Amygdala (tissue), 56 donors: ENCODE measurements at regions not wholly inside any gene's neighbourhood (a gene's known extent, or its start where the extent isn't known, plus 50 kb on each side); places are given as distances from the start of the nearest gene placed in this dataset.
"Not testable (repeated sequence)": the region's sequence is repeated elsewhere in the genome, so short reads cannot be mapped to it uniquely, and the experiment has no call there.

Experiments used
- DNase-seq, 56 donors: peaks; one replicate each; lab custom pipeline; 2025; lab: John Stamatoyannopoulos, UW

DNA sequence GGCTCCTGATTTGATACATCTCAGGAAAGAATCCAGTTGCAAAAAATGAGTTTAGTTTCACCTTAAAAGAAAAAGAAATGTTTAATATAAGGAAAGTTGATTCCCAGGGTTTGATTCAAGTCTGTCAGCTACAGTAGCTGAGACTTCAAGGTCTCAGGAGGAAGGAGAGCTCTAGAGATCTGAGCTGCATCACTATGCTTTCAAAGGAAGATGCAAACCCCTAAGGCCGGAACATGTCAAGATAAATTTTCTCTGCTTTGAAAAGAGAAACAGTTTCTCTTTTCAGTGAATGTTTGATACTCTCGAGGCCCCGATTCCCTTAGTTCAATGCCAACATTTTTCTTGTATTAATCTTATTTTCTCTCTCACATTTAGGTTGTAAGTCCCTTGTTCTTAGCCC is 128.6 kb downstream of the RGPD3 start:
- DNase-seq = no peak

DNA sequence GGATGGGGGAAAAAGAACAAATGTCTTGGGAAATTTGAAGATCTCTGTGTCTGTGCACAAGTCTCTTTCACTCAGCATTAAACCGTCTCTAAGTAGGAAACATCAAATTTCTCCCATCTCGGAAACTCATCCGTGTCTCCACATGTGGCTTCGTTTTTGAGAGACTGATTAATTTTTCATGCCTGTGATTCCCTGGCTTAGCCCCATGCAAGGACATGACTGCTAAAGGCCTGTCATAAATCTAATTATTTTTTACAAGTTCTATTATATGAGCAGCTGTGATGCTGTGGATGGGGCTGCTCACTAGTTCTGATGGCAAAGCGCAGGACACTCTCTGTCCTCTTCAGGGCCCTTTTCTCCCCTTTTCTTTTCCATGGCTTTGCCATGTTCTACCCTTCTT is 129.1 kb downstream of the RGPD3 start:
- DNase-seq = no peak

DNA sequence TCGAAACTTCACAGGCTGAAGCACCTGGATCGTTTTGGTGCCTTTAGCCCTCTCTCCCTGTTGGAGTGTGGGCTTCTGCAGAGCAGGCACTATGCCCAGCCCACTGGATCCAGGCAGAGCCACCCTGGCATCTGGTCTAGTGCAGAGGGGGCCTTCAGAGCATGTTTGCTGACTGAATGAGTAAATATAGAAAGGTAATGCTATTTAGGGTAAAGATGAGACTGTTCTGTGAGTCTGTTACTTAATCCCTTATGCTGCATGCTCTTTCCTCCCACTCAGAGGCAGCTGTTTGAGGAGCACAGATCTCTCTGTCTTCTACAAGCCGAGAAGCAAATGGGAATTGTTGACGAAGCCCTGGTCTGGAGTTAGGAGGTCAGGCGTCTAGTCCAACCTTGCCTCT is 130.2 kb downstream of the RGPD3 start:
- DNase-seq = peak in 2 of 56 donors; percentile 15 to 18

DNA sequence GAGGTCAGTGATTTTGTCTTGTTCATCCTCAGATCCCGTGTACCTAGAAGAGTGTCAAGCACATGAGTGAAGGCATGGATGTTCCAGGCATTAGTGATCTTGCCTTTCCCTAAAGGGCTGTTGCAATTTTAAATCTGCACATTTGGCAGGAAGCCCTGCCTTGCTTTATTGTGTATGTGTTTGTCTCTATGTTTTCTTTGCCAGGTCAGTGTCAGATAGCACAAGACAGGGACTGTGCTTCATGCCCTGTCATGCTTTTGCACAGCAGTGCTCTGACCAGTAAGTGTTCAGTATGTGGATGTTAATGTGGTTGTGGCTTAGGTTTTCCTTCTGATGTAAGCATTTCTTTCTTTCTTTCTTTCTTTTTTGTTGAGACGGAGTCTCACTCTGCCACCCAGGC is 131.5 kb downstream of the RGPD3 start:
- DNase-seq = no peak

DNA sequence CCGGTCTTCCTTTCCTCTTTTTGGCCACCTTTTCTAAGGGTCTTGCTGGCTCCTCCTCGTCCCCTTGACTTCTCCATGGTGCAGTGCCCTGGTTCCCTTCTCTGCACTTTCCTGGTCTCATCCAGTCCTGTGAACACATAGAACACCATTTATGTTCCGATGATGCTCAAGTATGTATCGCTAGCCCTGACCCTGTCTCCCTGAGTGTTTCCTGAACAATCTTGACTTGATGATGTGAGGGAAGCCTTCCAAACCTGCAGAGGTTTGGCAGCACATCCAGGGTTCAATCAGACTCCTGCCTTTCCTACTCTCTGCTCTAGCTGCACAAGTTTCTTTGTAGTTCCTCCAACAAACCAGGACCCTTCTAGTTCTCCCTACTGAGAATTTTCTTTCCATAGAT is 132.1 kb downstream of the RGPD3 start:
- DNase-seq = no peak

DNA sequence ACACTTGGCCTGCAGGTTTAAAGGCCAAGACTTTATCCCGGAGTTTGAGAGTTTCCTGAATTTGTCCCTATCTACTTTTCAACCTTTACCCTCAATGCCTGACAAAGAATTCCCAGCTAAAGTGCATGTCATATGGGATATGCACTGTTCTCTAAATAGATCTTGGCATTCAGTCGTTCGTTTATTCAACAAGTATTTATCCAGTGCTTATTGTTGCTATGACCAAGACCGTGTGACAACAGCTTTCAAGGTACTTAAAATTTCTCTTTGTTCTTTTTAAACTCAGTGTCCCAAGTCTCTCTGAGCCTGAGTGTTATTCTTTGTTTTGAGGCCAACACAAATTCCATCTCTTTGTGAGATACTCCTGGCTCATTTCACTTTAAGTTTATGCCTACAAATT is 133.4 kb downstream of the RGPD3 start:
- no peak for DNase-seq

DNA sequence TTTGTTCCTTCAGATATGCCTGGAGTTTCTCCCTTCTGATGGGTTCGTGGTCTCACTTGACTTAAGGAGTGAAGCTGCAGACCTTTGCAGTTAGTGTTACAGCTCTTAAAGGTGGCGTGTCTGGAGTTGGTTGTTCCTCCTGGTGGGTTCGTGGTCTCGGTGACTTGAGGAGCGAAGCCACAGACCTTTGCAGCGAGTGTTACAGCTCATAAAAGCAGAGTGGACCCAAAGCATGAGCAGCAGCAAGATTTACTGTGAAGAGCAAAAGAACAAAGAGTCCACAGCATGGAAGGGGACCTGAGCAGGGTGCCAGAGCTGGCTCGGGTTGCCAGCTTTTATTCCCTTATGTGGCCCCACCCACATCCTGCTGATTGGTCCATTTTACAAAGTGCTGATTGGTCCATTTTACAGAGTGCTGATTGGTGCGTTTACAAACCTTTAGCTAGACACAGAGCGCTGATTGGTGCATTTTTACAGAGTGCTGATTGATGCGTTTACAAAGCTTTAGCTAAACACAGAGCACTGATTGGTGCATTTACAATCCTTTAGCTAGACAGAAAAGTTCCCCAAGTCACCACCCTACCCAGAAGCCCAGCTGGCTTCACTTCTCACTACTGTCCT is 134.8 kb downstream of the RGPD3 start:
- DNase-seq = not testable (repeated sequence)

DNA sequence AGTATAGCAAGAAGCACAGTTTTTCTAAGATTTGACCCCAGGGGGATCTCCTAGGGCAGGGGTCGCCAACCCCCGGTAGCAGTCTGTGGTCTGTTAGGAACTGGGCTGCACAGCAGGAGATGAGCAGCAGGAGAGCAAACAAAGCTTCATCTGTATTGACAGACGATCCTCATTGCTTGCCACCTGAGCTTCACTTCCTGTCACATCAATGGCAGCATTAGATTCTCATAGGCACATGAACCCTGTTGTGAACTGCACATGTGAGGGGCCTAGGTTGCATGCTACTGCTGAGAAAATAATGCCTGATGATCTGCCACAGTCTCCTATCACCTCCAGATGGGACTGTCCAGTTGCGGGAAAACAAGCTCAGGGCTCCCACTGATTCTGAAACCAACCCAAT is 136.2 kb downstream of the RGPD3 start:
- no peak for DNase-seq

DNA sequence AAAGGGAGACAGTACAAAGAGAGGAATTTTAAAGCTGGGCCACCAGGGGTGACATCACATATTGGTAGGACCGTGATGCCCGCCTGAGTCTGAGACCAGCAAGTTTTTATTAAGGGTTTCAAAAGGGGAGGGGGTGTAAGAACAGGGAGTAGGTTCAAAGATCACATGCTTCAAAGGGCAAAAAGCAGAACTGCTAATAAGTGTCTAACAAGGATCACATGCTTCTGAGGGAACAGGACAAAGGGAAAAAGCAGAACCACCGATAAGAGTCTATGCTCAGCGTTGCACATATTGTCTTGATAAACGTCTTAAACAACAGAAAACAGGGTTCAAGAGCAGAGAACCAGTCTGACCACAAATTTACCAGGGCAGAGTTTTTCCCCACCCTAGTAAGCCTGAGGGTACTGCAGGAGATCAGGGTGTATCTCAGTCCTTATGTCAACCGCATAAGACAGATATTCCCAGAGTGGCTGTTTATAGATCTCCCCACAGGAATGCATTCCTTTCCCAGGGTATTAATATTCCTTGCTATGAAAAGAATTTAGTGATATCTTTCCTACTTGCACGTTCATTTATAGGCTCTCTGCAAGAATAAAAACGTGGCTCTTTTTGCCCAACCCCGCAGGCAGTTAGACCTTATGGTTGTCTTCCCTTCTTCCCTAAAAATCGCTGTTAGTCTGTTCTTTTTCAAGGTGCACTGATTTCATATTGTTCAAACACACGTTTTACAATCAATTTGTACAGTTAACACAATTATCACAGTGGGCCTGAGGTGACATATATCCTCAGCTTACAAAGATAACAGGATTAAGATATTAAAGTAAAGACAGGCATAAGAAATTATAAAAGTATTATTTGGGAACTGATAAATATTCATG is 136.5 kb upstream of the UXS1 start:
- DNase-seq = not testable (repeated sequence)

DNA sequence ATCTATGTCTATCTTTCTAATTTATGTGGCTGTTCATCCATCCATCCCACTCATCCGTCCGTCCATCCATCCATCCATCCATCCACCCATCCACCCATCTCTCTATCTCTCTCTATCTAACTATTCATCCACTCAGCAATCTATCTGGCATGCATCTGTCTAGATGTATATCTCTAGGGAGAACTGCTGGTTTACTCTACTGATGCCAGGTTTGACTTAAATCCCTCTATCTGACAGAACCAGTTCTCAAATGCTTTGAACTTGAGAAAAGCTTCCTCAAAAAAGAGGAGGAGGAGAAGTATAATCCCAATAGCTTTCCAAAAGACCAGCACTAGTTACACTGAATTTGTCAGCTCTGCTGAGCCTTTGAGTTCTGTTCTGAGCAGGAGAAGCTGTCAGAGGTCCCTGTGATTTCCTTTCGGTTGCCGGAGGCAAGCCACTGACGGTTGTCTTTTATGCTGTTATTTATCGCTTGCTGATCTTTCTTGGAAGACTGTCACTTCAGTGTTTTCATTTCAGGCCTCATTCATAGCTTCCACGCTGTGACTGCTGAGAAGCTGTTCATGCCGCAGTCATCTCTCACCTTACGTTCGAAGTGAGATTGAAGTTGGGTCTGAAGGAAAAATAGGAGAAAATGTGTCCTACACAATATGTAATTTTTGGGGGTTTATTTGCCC is 129.4 kb upstream of the UXS1 start:
- no peak for DNase-seq

DNA sequence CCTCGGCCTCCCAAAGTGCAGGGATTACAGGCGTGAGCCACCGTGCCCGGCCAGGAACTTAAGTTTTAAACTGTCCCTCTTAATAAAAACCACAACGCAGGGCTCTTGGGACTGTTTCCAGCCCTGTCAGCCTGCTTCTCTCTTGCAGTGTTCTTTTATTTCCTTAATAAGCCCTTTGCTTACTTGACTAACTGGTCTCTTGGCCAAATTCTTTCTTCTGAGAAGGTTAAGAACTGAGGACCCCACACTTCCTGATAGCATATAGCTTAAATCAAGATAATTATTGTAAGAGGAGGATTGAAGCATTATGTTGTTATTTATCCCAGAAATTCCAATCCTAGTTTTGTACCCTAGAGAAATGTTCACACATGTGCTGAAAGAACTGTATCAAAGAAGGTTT is 128.2 kb upstream of the UXS1 start:
- DNase-seq = no peak

DNA sequence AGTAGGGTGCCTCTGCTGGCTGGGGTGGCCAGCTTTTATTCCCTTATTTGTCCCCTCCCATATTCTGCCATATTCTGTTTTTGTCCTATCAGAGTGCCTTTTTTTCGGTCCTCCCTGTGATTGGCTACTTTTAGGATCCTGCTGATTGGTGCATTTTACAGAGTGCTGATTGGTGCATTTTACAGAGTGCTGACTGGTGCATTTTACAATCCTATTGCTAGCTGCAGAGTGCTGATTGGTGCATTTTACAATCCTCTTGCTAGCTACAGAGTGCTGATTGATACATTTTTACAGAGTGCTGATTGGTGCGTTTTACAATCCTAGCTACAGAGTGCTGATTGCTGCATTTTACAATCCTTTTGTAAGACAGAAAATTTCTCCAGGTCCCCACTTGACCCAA is 126.3 kb upstream of the UXS1 start:
- DNase-seq = not testable (repeated sequence)

DNA sequence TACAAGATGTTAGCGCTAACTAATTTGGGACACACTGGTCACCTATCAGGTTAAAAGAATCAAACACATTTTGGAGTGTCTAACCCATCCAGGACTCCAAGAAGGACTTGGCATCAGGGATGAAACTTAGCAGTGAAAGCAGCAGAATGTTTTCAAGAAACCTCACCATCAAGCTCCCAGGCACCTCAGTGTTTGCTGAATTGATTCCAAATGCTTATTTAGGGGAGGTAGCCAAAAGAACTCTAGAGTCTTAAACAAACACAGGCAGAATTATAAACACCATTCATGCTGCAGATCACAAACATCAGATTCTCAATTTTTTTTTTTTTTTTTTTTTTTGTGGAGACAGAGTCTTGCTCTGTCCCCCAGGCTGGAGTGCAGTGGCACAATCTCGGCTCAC is 122.8 kb upstream of the UXS1 start:
- DNase-seq = no peak

DNA sequence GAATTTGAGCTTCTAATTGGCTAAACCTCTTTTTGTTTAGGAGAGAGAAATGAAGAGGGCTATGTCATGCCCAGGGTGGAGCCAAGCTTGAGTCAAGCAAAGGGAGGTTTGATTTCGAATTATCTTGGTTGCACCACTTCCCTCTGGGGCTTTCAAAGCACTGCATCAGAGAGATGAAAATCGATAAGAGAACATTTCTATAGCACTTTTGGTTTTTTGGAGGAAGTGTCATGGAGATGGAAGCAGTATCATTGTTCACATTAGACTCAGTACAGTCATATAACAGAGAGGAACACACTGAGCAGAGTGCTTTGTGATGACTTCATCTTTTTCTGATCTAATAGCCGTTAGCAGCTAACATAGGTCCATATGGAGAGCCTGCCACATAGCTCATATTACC is 120.3 kb upstream of the UXS1 start:
- DNase-seq = no peak

DNA sequence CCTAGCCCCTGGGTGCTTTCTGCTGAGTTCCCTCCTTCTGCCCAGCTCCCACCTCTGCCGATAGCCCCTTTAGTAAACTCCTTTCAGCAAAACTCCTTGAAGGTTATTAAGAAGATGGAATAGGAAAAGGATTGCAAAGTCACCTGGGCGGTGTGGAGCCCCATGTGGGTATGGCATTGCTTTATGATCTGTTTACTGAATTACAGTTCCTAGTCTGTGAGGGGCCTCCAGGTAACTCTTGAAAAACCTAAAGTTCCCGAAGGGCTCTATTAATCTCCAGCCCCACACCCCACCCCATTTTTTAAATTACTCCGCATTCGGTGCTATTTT is 116.9 kb upstream of the UXS1 start:
- no peak for DNase-seq

DNA sequence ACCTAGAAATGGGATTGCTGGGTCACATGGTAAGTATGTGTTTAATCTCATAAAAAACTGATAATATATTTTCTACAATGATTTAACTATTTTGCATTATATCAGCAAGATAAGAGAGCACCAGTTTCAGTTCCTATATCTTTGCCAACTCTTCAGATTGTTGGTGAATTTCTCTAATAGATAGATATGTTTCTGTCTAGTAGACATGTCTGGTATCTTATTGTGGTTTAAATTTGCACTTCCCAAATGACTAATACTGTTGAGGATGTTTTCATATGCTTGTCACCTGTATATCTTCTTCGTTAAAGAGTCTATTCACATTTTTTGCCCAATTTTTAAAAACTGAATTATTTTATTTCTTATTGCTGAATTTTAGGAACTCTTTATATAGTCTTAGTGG is 113.8 kb upstream of the UXS1 start:
- no peak for DNase-seq

DNA sequence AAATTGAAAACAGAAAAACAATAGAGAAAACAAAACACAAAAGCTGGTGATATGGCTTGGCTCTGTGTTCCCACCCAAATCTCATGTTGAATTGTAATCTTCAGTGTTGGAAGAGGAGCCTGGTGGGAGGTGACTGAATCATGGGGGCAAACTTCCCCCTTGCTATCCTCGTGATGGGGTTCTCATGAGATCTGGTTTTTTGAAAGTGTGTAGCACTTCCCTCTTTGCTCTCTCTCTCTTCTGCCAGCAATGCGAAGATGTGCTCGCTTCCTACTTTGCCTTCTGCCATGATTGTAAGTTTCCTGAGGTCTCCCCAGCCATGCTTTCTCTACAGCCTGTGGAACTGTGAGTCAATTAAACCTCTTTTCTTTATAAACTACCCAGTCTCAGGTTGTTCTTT is 112.3 kb upstream of the UXS1 start:
- no peak for DNase-seq

DNA sequence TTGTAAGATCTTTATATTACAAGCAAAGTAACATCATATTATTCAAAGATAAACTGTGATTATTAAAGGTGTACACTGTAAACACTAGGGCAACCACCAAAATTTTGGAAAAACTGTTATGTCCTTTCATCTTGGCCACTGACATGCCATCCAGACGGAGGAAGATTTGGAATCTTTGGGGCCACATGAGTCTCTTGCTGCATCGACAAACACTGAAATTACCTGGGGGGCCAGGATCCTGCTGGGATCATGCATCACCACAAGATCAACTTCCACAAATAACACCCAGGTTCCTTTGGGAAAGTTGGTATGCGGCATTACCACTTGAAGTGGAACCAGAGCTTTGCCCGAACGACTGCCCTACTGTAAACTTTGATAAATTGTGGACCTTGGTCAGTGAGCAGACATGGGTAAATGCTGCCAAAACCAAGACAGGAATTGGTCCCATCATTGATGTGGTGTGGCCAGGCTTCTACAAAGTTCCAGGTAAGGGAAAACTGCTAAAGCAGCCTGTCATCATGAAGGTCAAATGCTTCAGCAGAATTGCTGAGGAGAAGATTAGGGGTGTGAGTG is 110.6 kb upstream of the UXS1 start:
- DNase-seq = no peak

DNA sequence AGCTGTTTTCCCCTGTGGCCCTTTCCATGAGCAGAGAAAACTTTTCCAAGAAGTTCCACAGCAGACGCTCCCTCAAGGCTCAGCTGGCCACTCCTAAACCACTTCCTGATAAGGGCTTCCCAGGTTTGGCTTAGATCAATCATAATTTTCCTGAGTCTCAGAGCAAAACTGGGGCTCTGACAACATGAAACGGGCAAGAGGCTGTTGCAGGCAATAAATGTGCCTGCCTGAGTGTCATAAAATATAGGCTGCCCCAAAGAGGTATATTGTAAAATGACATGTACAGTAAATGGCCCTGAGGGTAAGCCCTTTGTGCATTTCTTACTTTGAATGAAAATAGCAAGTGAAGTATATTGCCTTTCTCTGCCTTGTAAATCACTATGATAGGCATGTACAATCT is 105.6 kb upstream of the UXS1 start:
- no peak for DNase-seq

DNA sequence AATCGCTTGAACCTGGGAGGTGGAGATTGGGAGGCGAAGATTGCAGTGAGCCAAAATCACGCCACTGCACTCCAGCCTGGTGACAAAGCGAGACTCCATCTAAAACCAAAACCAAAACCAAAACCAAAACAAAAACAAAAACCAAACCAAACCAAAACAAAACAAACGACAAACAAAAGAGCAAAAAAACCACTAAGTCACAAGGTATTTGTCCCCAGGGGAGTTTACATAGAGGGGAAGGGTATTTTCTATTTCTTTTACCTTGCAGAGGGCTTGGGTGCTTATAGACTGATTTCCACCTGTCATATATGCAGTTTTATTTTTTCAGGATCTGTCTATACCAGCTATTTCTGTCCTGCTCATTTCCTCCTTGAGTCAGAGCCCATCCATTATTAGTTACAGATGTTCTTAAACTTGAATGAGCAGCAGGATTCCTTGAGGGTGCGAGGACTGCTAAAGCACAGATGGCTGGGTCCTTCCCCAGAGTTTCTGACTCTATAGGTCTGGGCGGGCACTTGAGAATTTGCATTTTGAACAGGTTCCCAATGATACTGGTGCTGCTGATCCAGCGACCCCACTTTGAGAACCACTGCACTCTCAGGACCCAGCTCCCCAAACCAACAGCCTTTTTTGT is 102.2 kb upstream of the UXS1 start:
- DNase-seq = no peak

DNA sequence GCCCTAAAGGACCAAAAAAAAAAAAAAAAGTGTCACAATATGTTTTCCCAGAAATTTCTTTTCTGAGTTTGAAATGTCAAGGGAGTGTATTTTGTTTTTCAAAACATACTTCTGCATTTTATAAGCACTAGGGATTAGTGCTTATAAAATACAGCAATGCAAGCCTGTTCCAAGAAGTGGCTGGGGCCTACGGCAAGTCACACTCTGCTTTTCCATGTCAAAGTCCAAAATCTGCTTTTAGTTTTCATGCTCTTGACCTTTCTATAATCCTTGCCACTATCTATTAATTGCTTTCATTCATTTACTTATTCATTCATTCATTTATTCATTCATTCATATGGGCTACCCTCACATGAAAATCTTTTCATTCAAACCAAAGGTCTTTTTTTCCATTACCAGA is 100.1 kb upstream of the UXS1 start:
- DNase-seq = no peak
